ENCODE measurements at regions not wholly inside any gene's neighbourhood (a gene's known extent, or its start where the extent isn't known, plus 50 kb on each side); places are given as distances from the start of the nearest gene placed in this dataset.

DNA sequence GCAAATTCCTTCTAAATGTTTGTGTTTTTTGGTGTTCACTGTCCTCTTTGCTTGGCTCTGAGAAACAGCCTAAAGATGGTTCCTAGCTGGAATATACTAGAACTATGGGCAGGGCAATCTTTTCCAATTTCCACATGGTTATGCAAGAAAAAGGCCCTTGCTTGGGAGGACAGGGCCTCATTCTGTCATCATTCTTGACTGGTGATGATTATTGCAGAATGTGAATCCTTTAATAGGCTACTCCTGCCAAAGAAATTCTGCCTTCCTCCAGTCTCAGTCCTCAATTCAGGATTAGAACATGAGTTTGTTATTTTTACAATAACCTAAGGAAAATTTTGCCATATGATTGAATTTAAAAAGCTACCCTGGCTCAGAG lies 218.7 kb downstream of the HNMT start:
- TF ChIP-seq POLR2A (IDR thresholded peaks at IDR 0.05): no peak
- TF ChIP-seq, protein P1, sequence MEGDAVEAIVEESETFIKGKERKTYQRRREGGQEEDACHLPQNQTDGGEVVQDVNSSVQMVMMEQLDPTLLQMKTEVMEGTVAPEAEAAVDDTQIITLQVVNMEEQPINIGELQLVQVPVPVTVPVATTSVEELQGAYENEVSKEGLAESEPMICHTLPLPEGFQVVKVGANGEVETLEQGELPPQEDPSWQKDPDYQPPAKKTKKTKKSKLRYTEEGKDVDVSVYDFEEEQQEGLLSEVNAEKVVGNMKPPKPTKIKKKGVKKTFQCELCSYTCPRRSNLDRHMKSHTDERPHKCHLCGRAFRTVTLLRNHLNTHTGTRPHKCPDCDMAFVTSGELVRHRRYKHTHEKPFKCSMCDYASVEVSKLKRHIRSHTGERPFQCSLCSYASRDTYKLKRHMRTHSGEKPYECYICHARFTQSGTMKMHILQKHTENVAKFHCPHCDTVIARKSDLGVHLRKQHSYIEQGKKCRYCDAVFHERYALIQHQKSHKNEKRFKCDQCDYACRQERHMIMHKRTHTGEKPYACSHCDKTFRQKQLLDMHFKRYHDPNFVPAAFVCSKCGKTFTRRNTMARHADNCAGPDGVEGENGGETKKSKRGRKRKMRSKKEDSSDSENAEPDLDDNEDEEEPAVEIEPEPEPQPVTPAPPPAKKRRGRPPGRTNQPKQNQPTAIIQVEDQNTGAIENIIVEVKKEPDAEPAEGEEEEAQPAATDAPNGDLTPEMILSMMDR (IDR thresholded peaks at IDR 0.05): no peak

Data from uterus (tissue), 2 donors.